H1 (cell line): ENCODE measurements at regions not wholly inside any gene's neighbourhood (a gene's known extent, or its start where the extent isn't known, plus 50 kb on each side); places are given as distances from the start of the nearest gene placed in this dataset.

Source experiments
- CTCF ChIA-PET: fragments of 300-600 bp; sonication (Branson Sonifier 250); formaldehyde crosslinking; loops from one replicate; lab custom pipeline; 2021; ENCODE audit not compliant: partially characterized antibody; lab: Charles Lee
- POLR2A ChIA-PET: fragments of 300-600 bp; sonication (Branson Sonifier 250); formaldehyde crosslinking; loops from one replicate; lab custom pipeline; 2021; ENCODE audit warnings: inconsistent platforms; ENCODE audit not compliant: partially characterized antibody; lab: Charles Lee
- DNase-seq, 2 experiments: peaks; one replicate each; pipeline versions ENCODE4 v3.0.0 to v3.0.0-alpha.2; 2010 to 2022; ENCODE audit warnings: low spot score in 2 of 2, low read depth in 1 of 2, mixed read lengths in 1 of 2
- FAIRE-seq: peaks from 2 replicates; lab custom pipeline; 2011; peaks lifted over from hg19 to GRCh38; lab: Jason Lieb, UNC
- H2AFZ ChIP-seq: 2 replicates; pipeline ENCODE4 v1.8.1; 2012; ENCODE audit warnings: low read length, inconsistent platforms
- H2AK5ac ChIP-seq: 2 replicates; pipeline ENCODE4 v1.6.1; 2013; ENCODE audit warnings: low read depth, low read length
- H2BK120ac ChIP-seq: replicated peaks from 2 replicates; pipeline ENCODE3; 2013; ENCODE audit warnings: low read depth, low read length, inconsistent platforms
- H2BK12ac ChIP-seq: 2 replicates; pipeline ENCODE4 v1.6.1; 2013; ENCODE audit warnings: low read depth, low read length
- H2BK15ac ChIP-seq: 2 replicates; pipeline ENCODE4 v1.6.1; 2013; ENCODE audit warnings: low read length
- H2BK20ac ChIP-seq: 2 replicates; pipeline ENCODE4 v1.6.1; 2013; ENCODE audit warnings: low read length
- H2BK5ac ChIP-seq: 2 replicates; pipeline ENCODE4 v1.6.1; 2013; ENCODE audit warnings: low read depth, low read length
- H3K14ac ChIP-seq: 2 replicates; pipeline ENCODE4 v1.6.1; 2013; ENCODE audit warnings: inconsistent platforms; ENCODE audit not compliant: insufficient read length
- H3K18ac ChIP-seq: 2 replicates; pipeline ENCODE4 v1.6.1; 2013; ENCODE audit warnings: low read length; ENCODE audit errors: extremely low read depth
- H3K23ac ChIP-seq: 2 replicates; pipeline ENCODE4 v1.6.1; 2013; ENCODE audit warnings: inconsistent platforms; ENCODE audit not compliant: insufficient read length
- H3K23me2 ChIP-seq: 2 replicates; pipeline ENCODE4 v1.6.1; 2013; ENCODE audit warnings: low read depth, low read length
- H3K27ac ChIP-seq: 2 replicates; pipeline ENCODE4 v1.6.1; 2011; ENCODE audit warnings: low read depth, low read length, inconsistent platforms
- H3K27me3 ChIP-seq, 4 experiments: replicated peaks in 1 of 4; 1 replicate in 1 of 4; 2 replicates in 3 of 4; pipeline versions ENCODE4 v1.6.1 to v1.8.1; 2011 to 2013; ENCODE audit warnings: low read length in 3 of 4, mild to moderate bottlenecking in 3 of 4, inconsistent platforms in 2 of 4, mixed read lengths in 2 of 4, moderate library complexity in 1 of 4; ENCODE audit not compliant: control insufficient read depth in 3 of 4, insufficient read depth in 3 of 4; ENCODE audit errors: extremely low read depth in 1 of 4
- H3K36me3 ChIP-seq, 4 experiments: 2 replicates each; pipeline versions ENCODE4 v1.6.1 to v1.8.1; 2011 to 2013; ENCODE audit warnings: mild to moderate bottlenecking in 4 of 4, low read length in 3 of 4, moderate library complexity in 2 of 4, control low read depth in 1 of 4, inconsistent platforms in 1 of 4; ENCODE audit not compliant: insufficient read depth in 4 of 4, control insufficient read depth in 2 of 4
- H3K4ac ChIP-seq: replicated peaks from 2 replicates; pipeline ENCODE3; 2013; ENCODE audit warnings: low read length, low read depth, mixed read lengths, inconsistent platforms; ENCODE audit not compliant: insufficient read length
- H3K4me1 ChIP-seq, 4 experiments: replicated peaks in 1 of 4; 1 replicate in 1 of 4; 2 replicates in 3 of 4; pipeline versions ENCODE4 v1.6.1 to v1.8.1; 2011 to 2013; ENCODE audit warnings: low read length in 3 of 4, inconsistent platforms in 2 of 4, mixed read lengths in 1 of 4; ENCODE audit not compliant: insufficient read depth in 4 of 4, control insufficient read depth in 3 of 4
- H3K4me2 ChIP-seq, 2 experiments: 2 replicates each; pipeline versions ENCODE4 v1.6.1 to v1.8.1; 2011 to 2013; ENCODE audit warnings: low read depth in 2 of 2, low read length in 2 of 2, control low read depth in 1 of 2, inconsistent platforms in 1 of 2, mild to moderate bottlenecking in 1 of 2; ENCODE audit not compliant: insufficient read depth in 1 of 2
- H3K4me3 ChIP-seq, 4 experiments: fragments of 200-600, 300-600 bp in 1 of 4; sonication (generic), shearing (Covaris generic), sonication (Bioruptor Twin) in 1 of 4; 2 replicates each; pipeline versions ENCODE4 v1.5.1 to v1.8.1; 2011 to 2016; ENCODE audit warnings: low read length in 4 of 4, low read depth in 3 of 4, control low read depth in 2 of 4, inconsistent platforms in 2 of 4, mild to moderate bottlenecking in 2 of 4, mixed read lengths in 1 of 4, moderate library complexity in 1 of 4; ENCODE audit not compliant: insufficient read depth in 2 of 4; ENCODE audit errors: extremely low read depth in 1 of 4
- H3K56ac ChIP-seq: replicated peaks from 2 replicates; pipeline ENCODE3; 2013; ENCODE audit warnings: low read depth, mild to moderate bottlenecking, mixed read lengths, low read length, inconsistent platforms; ENCODE audit not compliant: insufficient read length
- H3K79me1 ChIP-seq: 2 replicates; pipeline ENCODE4 v1.6.1; 2013; ENCODE audit warnings: low read depth, low read length, control low read depth
- H3K79me2 ChIP-seq, 2 experiments: 2 replicates each; pipeline versions ENCODE4 v1.6.1 to v1.8.1; 2012 to 2013; ENCODE audit warnings: low read length in 2 of 2, mild to moderate bottlenecking in 2 of 2, inconsistent platforms in 1 of 2; ENCODE audit not compliant: insufficient read depth in 2 of 2, control insufficient read depth in 1 of 2
- H3K9ac ChIP-seq, 4 experiments: replicated peaks in 1 of 4; 1 replicate in 1 of 4; 2 replicates in 3 of 4; pipeline versions ENCODE4 v1.6.1 to v1.8.1; 2011 to 2013; ENCODE audit warnings: low read depth in 3 of 4, low read length in 3 of 4, control low read depth in 2 of 4, mild to moderate bottlenecking in 2 of 4, moderate library complexity in 2 of 4, inconsistent platforms in 1 of 4; ENCODE audit errors: extremely low read depth in 1 of 4
- H3K9me3 ChIP-seq, 2 experiments: 2 replicates each; pipeline versions ENCODE4 v1.6.1 to v1.8.1; 2012 to 2013; ENCODE audit warnings: mild to moderate bottlenecking in 2 of 2, moderate library complexity in 2 of 2, control low read depth in 1 of 2, inconsistent platforms in 1 of 2, low read depth in 1 of 2, low read length in 1 of 2, mixed read lengths in 1 of 2; ENCODE audit not compliant: insufficient read depth in 2 of 2
- H4K20me1 ChIP-seq, 2 experiments: replicated peaks in 1 of 2; 2 replicates each; pipeline versions ENCODE3 to v1.8.1; 2011 to 2013; ENCODE audit warnings: inconsistent platforms in 2 of 2, low read length in 2 of 2, mild to moderate bottlenecking in 1 of 2; ENCODE audit not compliant: insufficient read depth in 2 of 2, control insufficient read depth in 1 of 2
- H4K5ac ChIP-seq: 2 replicates; pipeline ENCODE4 v1.6.1; 2013; ENCODE audit warnings: low read length, low read depth, mixed read lengths, inconsistent platforms; ENCODE audit not compliant: insufficient read length
- H4K8ac ChIP-seq: 2 replicates; pipeline ENCODE4 v1.8.0; 2013; ENCODE audit warnings: mild to moderate bottlenecking, moderate library complexity, low read length, inconsistent platforms; ENCODE audit not compliant: insufficient read depth; ENCODE audit errors: extremely low read depth
- H4K91ac ChIP-seq: replicated peaks from 2 replicates; pipeline ENCODE3; 2013; ENCODE audit warnings: low read length, mixed read lengths, inconsistent platforms; ENCODE audit not compliant: insufficient read length
- BACH1 ChIP-seq: IDR thresholded peaks from 2 replicates; pipeline ENCODE4 v1.6.1; 2012; ENCODE audit warnings: low read length, improper control_type of control experiment
- EGR1 ChIP-seq: IDR thresholded peaks from 2 replicates; pipeline ENCODE4 v1.6.1; 2011; ENCODE audit warnings: low read depth, low read length, borderline replicate concordance
- JUN ChIP-seq: IDR thresholded peaks from 2 replicates; pipeline ENCODE4 v1.6.1; 2011; ENCODE audit warnings: low read depth, mild to moderate bottlenecking, improper control_type of control experiment, low read length
- KDM1A ChIP-seq: fragments of 200-600, 300-600 bp; sonication (generic); IDR thresholded peaks from 2 replicates; pipeline ENCODE4 v1.7.1; 2016; ENCODE audit warnings: mild to moderate bottlenecking, low read length, borderline replicate concordance
- KDM4A ChIP-seq: IDR thresholded peaks from one replicate; pipeline ENCODE4 v1.7.1; 2012; ENCODE audit warnings: low read depth, mild to moderate bottlenecking, moderate library complexity, low read length, inconsistent platforms; ENCODE audit not compliant: severe bottlenecking
- NANOG ChIP-seq: IDR thresholded peaks from 2 replicates; pipeline ENCODE4 v1.6.1; 2011; ENCODE audit warnings: low read length, low read depth, mild to moderate bottlenecking, inconsistent platforms; ENCODE audit not compliant: insufficient read depth, poor library complexity, severe bottlenecking
- RNF2 ChIP-seq: fragments of 200-900, 300-1000 bp; sonication (generic); IDR thresholded peaks from 2 replicates; pipeline ENCODE4 v1.7.1; 2016; ENCODE audit warnings: borderline replicate concordance, low read depth, mild to moderate bottlenecking, antibody characterized with exemption, low read length; ENCODE audit not compliant: poor library complexity, severe bottlenecking; ENCODE audit errors: missing control alignments
- SP2 ChIP-seq: IDR thresholded peaks from 2 replicates; pipeline ENCODE4 v1.6.1; 2012; ENCODE audit warnings: mild to moderate bottlenecking, low read length, inconsistent platforms
- SRF ChIP-seq: IDR thresholded peaks from 2 replicates; pipeline ENCODE4 v1.6.1; 2011; ENCODE audit warnings: mild to moderate bottlenecking, low read depth, low read length, moderate library complexity
- TEAD4 ChIP-seq: IDR thresholded peaks from 2 replicates; pipeline ENCODE4 v1.6.1; 2012; ENCODE audit warnings: low read depth, low read length, inconsistent platforms, mixed read lengths
- ZNF274 ChIP-seq: IDR thresholded peaks from 2 replicates; pipeline ENCODE4 v1.7.0; 2012; ENCODE audit warnings: low read length, borderline replicate concordance; ENCODE audit errors: extremely low read depth
- WGBS, 2 experiments: shearing (Covaris generic) in 1 of 2; methylation state at CpG; one replicate each; pipeline versions ENCODE4 v1.1.6 to v1.1.7; 2013 to 2015; ENCODE audit warnings: low lambda C conversion rate in 2 of 2, mixed read lengths in 2 of 2, inconsistent platforms in 1 of 2, low coverage in 1 of 2, missing lambda C conversion rate in 1 of 2; ENCODE audit not compliant: insufficient replicate concordance in 2 of 2, insufficient coverage in 1 of 2, insufficient read length in 1 of 2; ENCODE audit errors: extremely low coverage in 1 of 2, missing lambda C conversion rate in 1 of 2; 5-methylcytosine and 5-hydroxymethylcytosine counted together

- Histone ChIP-seq H4K8ac (no peak overlapping the region), H3K18ac (no peak overlapping the region), H2BK120ac (no peak overlapping the region), H3K27me3 (no peaks in the 10 kb centered on the region), H4K5ac (no peak overlapping the region), H3K4me1 (no peaks in the 10 kb centered on the region), H3K23me2 (peaks cover 2% of the 10 kb centered on the region; the same call in 1 of the 2 replicates), H4K91ac (no peak overlapping the region), H2BK12ac (no peak overlapping the region), H2BK5ac (no peak overlapping the region), H2AK5ac (no peak overlapping the region), H3K27ac (no peak overlapping the region), H3K4me3 (no peak overlapping the region), H3K56ac (no peak overlapping the region), H3K23ac (no peak overlapping the region), H3K79me2 (no peaks in the 10 kb centered on the region), H3K14ac (no peak overlapping the region), H3K79me1 (no peaks in the 10 kb centered on the region), H3K4ac (no peak overlapping the region), H2BK15ac (no peak overlapping the region), H2BK20ac (no peak overlapping the region), H3K9ac (no peak overlapping the region), H4K20me1 (no peaks in the 10 kb centered on the region), H2AFZ (no peak overlapping the region), H3K9me3 (no peaks in the 10 kb centered on the region), H3K4me2 (no peak overlapping the region), H3K36me3 (no peaks in the 10 kb centered on the region)
- CTCF ChIA-PET: interaction anchor here (0.6 to 1.1 kb wide), 5 partner anchors 104 to 1511 kb away, joined by 3 to 6 read pairs (median 3); no protein-coding TSS in a partner anchor
- POLR2A ChIA-PET: no interaction called here
- TF ChIP-seq SP2 (no peak), EGR1 (no peak), KDM1A (no peak), SRF (no peak), RNF2 (no peak), ZNF274 (no peak), NANOG (no peak), JUN (no peak), BACH1 (no peak), TEAD4 (no peak), KDM4A (no peak)
- WGBS, 2 experiments: 89% methylated on average over 1 of the region's 1 CpG; no CpG with 5 or more reads in 1 of the 2 experiments
- DNase-seq (no peak), FAIRE-seq (no peak)
Measured at GRCh38 chr4:127194281-127194680, 438.5 kb upstream of the INTU start.
